ENCODE measurements at regions not wholly inside any gene's neighbourhood (a gene's known extent, or its start where the extent isn't known, plus 50 kb on each side); places are given as distances from the start of the nearest gene placed in this dataset.

- TF ChIP-seq POLR2AphosphoS5 (IDR thresholded peaks at IDR 0.05; ENCODE audit: low read depth, low read length), result no peak
- no peak for TF ChIP-seq CTCF (IDR thresholded peaks at IDR 0.05 in 2 of 3, conservative IDR thresholded peaks at IDR 0.05 in 1 of 3; ENCODE audit: borderline replicate concordance in 1 of 3, insufficient read depth in 1 of 3, low read depth in 2 of 3, low read length in 2 of 3)
- no peak for TF ChIP-seq SIN3A (IDR thresholded peaks at IDR 0.05; ENCODE audit: low read depth)
- no peak for TF ChIP-seq REST (IDR thresholded peaks at IDR 0.05; ENCODE audit: low read depth)
- no peak for TF ChIP-seq TCF7L2 (IDR thresholded peaks at IDR 0.05; ENCODE audit: borderline replicate concordance, extremely low read depth, insufficient read depth, insufficient read length)
- TF ChIP-seq MAX (IDR thresholded peaks at IDR 0.05), result no peak
- no peak for TF ChIP-seq POLR2A (IDR thresholded peaks at IDR 0.05; ENCODE audit: borderline replicate concordance, extremely low read depth, insufficient read depth, insufficient read length)
Measured at GRCh38 chr13:61536433-61536832, 120.8 kb upstream of the PCDH20 start.

Measured in HCT116 (cell line).